SHP77 treated with DMSO at 0.1 percent for 48 hours (cell line): ENCODE measurements at regions not wholly inside any gene's neighbourhood (a gene's known extent, or its start where the extent isn't known, plus 50 kb on each side); places are given as distances from the start of the nearest gene placed in this dataset.
A peak's percentile ranks its signal among the peaks of the same experiment; 100 is the strongest.

ENCODE experiments used
- DNase-seq: peaks from one replicate; lab custom pipeline; 2025; lab: John Stamatoyannopoulos, UW

DNA sequence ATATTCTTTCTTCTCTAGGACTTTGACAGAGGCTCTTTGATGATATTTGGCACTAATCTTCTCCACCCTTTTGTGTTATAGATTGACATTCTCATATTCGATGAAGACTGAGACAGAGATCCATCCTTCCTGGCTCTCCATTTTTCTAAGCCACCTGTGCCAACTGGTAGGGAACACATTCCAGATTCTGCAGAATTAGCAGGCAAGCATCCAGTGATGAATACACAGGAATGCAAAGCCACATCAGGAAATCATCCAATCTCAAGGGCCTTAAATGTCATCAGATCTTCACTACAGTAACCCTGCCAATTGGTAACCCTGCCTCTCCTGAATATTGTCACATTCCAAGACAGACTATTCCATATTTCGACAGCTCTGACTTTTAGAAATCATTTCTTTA is 718.4 kb upstream of the API5 start:
- DNase-seq = no peak

GRCh38 chr11:42595876-42596275 is 715.9 kb upstream of the API5 start:
- no peak for DNase-seq

DNA sequence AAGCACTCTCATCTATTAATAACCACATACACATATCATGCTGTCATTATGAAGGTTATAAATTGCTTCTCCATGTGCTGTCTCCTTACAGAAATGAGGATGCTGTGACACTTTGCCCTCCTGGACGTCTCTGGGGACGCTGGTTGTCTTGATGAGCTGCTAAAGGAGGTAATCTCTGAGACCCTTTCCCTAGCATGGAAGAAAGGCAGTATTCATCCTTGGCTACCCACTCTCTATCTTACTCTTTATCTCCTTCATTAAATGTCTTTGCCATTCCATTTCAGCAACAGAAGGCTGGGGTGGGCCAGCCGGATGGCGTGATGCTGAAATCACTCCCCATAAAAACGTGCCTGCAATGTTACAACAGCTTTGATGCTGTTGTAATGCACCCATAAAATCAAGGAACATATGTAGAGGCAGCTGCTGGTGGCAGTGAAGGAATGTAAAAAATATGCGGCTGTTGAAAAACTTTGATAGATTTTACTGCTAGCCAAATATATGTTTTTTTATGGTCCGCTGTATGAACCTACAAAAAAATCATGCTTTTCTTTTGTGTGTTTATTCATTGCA is 715.1 kb upstream of the API5 start:
- DNase-seq = no peak

GRCh38 chr11:42598341-42598740 is 713.5 kb upstream of the API5 start:
- no peak for DNase-seq

GRCh38 chr11:42620796-42621195 is 691.0 kb upstream of the API5 start:
- no peak for DNase-seq

DNA sequence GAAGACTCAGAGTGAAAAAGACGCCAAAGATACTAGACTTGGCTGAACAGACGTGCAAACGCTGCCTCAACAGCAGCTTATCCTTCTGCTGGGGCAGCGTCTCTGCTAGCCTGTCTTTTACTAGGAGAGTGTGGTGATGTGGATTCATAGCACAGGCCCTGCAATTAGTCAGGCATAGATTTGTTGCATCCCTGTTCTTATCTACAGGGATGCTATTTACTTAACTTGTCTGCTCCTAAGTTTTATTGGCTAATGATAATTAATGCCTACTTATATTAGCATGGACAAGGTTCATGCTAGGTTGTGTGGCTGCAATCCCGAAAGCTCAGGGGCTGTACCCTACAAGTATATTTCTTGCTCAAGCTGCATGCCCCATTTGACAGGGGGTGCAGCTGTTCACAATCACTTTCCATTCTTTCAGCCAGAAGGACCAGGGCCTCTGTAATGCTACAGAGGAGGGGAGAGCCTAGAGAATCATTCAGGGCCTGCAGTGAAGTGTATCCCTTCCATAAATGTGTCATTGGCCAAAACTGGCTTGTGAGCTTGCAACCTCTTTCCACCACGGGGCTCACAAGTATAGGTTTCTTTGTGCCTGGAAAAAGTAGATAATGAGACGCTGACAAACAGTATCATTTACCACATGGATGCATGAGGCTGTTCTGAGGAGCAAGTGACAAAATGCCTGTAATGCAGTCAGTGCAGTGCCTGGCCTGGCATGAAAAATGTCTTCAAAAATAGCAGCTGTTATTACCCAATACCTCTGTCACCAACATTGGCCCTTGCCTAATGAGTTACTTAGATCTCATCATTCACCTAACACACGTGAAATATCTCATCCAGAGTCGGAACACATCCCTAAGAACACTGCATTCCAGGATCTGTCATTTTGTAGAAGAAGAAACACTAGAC is 685.8 kb upstream of the API5 start:
- DNase-seq = no peak

DNA sequence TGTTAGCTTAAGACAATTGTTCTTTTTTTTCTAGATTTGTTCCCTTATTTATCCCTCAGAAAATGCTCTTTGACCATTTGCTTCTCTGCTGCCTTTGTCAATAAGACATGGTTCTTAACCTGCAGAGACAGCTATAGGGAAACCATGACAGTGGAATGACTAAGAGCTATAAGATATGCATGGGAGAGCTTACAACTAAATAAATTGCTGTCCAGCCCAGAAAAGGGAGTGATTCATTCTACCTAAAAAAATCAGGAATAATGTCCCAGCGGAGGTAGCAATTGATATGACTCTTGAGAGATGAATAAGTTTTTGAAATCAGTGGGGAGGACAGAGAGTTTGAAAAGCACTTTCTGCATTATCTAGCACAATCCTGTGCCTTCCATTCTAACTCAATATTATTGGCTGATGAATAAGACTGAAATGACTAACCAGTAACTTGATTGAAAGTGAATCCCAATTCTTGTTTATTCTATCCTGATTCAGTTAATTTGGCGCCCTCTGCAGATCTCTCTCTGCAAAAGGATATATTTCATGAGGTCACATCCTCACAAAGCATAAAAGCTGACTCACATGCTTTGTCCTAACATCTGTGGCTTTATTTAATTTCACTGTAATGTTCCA is 680.5 kb upstream of the API5 start:
- DNase-seq = peak; percentile 24

DNA sequence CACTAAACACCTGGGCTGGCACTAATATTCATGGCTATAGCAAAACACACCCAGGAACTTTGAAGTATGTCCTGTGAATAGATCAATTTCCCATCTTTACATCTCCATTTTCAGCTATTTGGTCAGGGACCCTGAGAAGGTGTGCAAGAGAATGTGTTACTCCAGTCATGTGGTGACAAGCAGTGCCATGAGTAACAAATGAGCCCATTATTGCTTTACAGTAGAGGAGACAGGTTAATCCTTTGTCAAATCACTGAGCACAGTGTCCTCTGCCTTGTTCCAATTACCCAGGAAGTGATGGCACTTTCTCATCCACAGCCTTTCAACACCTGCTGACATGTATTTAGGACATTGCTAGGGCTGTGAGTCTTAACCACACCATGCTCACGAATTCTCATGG is 664.8 kb upstream of the API5 start:
- DNase-seq = no peak

DNA sequence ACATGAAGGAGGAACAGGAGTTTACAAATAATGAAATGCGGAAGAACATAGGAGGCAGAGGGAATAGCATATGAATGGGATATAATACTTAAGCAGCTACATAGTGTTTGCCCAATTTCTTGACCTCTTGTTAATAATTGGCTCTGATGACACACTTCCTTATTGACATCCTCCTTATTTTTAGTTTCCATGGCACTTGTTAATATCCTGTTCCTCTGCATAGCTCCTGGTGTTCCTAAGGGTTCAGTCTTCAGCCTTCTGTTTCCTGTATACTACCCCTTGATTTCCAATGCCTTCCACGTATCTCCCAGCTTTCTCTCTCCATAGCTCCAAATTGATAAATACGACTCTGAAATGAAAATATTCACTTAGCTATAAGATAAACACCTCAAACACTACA is 663.8 kb upstream of the API5 start:
- DNase-seq = no peak

- no peak for DNase-seq
Measured at GRCh38 chr11:42651621-42652020, 660.2 kb upstream of the API5 start.

DNA sequence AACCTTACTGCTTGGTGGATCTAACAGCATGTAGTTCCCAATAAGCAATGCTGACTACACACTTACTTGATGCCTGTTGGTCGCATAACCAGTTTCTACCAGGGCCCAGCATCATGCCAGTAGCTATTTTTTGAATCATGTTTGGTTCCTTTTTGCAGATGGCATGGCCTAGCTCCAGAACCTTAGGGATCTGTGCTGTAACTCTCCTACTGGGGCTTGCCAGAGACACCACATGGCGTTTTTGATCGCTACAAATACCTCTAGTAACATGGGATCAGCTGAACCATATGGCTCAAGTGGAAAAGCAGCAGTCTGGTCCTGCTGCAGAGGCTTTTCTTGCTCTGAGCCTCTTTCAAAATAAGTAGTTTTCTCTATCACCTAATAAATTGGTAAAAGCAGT is 654.6 kb upstream of the API5 start:
- DNase-seq = no peak

DNA sequence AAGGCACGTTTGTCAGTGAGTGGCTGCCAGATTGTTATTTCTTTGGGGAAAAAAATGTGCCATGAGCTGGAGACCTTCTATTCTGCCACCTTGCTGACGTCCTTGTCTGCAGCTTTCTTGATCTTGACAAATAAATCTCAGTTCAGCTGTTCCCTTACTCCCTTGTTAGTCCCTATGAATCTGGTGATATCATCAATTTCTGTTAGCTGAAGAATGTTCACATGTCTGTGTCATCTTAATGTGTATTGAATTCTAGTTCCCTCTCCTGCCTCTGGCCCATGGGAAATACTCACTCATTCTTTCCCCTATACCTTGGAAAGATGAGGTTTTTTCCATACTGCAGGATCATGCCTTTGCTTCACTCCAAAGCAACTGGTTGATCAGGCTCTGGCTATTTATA is 649.9 kb upstream of the API5 start:
- no peak for DNase-seq

DNA sequence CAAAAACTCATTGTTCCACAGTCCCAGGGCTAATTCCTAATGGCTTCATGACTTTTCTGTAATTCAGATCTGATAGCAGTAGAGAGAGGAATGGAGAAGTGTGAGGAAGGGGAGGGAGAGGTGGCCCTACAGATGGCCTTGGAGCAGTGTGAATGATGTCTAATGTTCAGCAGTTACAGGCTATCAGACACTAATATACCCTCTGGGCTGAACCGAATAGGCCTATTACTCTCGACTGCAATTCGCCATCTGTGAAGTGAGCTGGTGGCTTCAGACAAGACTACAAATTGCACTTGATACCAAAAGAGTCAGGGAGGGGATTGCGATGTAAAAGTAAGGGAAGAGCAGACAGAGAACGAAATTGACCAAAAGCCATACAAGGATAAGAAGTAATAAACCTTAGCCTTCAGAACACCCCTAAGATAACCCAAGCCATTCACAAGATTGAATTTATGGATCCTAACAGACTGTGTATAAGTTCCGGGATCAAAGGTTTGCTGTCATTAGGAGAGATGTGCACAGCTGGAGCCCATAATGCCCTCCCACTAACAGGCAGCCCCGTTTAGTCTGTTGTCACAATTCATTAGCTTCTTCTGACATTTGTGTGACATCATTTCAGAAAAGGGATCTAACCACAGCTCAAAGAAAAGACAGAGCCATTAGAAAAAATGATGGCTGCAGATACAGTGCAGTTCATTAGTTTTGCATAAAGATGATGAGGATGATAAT is 642.4 kb upstream of the API5 start:
- no peak for DNase-seq

- no peak for DNase-seq
Measured at GRCh38 chr11:42674436-42674835, 637.4 kb upstream of the API5 start.

DNA sequence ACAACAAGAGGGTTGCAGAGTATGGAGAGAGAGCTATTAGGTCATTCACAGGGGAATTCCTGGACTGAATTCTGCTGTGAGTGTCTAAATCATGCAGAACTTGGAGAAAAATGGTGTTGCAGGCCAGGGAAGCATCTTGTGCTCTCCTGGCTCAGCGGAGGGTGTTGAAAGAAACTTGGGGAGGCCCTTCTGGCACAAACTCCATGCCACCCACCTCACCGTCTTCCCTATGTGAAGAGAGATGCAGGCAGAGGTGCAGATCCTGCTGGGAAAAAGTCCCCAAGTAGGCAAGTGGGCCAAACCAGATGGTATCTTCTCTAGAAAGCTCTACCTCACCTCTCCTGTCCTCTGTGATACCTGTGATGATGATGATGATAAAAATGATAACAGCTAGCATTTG is 604.3 kb upstream of the API5 start:
- no peak for DNase-seq

GRCh38 chr11:42709216-42709615 is 602.6 kb upstream of the API5 start:
- no peak for DNase-seq

GRCh38 chr11:42713279-42713678 is 598.5 kb upstream of the API5 start:
- DNase-seq = no peak

GRCh38 chr11:42713753-42714152 is 598.0 kb upstream of the API5 start:
- DNase-seq = no peak

- DNase-seq = no peak
Measured at GRCh38 chr11:42720716-42721563, 590.9 kb upstream of the API5 start.

DNA sequence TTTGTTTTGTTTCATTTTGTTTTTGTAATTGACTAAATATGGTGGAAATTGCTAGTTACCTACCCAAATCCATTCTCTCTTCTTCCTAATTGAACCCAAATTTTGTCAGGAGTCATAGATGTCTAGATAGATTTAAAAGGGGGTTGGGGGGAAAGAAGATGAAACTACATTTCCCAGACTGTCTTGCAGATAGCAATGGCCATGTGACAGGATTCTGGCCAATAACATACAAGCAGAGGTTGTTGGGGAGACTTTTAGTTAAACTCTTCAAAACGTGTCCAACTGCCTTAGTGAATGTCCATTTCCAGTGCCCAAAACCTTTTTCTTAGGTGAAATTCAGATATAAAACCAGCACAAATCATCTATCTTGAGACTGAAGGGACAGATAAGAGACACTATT is 583.9 kb upstream of the API5 start:
- no peak for DNase-seq

GRCh38 chr11:42762348-42762747 is 549.4 kb upstream of the API5 start:
- DNase-seq = no peak

DNA sequence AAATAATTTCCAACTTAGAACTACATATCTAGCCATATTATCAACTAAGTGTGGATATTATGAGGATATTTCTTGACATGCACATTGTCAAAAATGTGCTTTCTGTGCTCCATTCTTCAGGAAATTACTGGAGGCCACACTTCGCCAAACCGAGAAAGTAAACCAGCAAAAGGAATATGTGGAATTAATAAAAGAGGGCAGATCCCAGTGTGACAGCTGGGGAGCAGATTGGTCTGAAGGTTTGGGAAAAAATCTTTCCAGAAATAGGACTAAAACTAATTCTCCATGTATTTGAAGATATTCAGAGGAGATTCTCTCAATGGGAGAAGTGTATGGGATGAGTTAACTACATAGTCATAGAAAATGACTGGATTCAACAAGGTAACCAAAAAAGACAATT is 546.9 kb upstream of the API5 start:
- no peak for DNase-seq
